ENCODE measurements at regions not wholly inside any gene's neighbourhood (a gene's known extent, or its start where the extent isn't known, plus 50 kb on each side); places are given as distances from the start of the nearest gene placed in this dataset.
"Not testable (repeated sequence)": the region's sequence is repeated elsewhere in the genome, so short reads cannot be mapped to it uniquely, and the experiment has no call there.

DNA sequence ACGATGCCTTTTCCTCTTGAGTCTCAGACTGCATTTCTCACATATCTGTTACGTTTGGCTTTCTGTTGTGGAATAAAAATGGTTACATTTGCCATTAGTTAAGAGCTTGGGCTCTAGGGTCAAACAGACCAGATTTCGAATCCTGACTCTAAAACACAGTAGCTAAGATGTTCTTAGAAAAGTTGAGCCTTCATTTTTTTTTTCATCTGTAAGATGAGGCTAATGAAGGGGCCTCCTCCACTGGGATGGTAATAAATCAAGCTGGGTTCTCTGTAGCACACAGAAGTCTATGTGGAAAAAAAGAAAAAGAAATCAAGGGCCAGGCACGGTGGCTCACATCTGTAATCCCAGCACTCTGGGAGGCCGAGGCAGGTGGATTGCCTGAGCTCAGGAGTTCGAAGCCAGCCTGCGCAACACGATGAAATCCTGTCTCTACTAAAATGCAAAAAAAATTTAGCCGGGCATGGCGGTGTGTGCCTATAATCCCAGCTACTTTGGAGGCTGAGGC, 49.9 kb upstream of the CAPRIN1 start:
- no peak for DNase-seq

DNA sequence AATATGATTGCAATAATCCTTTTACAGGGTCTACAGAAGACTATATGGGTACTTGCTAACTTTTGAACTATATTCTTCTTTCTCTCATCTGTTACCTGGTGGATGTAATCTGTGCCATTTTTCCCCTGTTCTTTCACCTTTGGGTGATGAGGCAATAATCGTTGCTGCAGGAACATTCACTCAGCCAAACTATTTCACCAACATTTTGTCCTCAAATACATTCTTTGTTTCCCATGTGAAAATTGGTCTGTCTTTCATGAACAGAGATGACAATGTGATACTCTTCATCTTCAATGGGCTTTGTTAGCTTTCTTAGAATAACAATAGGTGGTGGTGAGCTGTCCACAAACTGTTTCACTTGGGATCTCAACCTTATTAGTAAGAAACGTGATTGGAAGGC, 52.1 kb upstream of the CAPRIN1 start:
- no peak for DNase-seq

DNA sequence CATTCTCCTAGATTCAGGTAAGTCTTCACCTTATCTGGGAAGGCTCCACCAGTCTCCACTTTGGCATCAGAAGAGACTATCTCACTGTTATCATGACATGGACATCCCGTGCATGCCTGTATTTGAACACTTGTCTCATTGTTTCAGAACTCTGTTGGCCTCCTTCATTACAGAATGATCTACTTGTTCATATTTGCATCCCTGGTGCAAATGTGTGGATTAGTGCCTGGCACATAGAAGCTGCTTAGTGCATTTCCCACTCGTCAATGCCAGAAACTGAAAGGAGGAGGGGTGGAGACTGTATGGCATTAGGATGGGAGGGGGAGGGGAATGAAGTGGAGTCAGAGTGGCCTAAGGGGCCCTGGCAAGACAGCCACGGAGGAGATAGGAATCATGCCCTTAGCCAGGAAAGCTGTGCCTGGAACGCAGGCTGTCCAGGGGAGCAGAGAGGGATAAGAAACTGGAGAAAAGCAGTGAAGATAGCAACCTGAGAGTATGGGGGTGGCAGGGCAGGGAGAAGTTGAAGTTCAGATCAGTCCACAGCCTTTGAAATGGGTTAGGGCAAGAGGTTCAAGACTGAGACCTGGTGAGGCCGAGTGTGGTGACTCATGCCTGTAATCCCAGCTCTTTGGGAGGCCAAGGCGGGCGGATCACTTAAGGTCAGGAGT, 53.8 kb upstream of the CAPRIN1 start:
- no peak for DNase-seq

DNA sequence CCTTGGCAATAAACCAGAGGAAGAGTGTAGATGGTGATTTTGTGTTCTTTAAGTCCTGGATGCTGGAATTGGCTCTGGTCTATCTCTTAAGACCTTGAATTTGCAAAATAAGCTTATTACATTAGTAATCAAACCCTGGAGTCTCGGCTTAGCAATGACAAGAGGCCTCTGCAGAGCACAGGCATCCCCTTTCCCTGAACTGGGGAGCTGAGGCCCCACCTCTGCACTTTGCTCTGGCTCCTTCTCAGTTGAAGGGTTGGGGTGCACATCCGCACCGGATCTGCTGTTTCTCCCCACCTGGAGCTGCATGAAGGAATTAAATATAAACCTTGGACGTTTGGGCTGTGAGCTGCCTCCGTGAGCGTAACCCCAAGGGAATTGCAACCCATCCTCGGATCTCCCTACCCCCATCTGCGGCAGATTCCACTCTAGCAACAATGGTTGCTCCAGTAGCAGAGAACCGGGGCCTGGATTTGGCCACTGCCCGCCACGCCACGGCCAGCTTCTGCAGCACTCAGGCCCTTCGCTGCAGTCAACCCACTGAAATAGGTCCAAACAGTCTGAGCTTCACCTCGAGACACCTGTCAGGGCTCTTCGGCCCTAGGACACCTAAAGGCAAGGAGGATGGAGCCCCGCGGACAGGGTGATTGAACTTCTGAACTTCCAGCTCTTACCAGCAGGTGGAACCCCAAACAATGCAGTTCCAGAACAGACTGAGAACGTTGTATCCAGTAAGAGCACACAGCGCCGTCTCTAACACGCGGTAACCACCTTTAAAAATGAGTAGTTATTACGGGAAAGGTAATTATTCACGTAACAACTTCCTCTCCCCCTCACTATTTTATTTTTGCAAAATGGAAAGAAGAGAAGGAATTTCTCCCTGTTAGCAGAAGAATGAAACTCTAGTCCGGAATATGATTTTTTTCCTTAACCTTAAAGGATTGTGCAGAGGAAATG, 54.8 kb upstream of the CAPRIN1 start:
- DNase-seq = peak; percentile 85

DNA sequence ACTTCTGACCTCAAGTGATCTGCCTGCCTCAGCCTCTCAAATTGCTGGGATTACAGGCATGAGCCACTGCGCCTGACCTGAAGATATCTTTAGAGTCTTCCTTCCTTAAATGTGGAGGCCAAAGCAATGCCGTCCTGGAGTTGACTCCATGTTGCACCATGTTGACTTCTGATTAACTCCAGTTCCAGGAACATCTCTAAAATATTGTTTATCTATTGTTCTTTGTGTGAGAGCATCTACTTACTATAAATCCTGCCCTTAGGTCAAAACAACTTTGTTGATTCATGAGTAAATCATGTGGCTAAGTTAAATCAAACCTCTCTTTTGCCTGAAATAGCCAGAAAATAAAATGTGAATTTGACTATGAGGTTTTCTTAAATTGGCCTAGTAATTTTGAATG, 56.6 kb upstream of the CAPRIN1 start:
- no peak for DNase-seq

DNA sequence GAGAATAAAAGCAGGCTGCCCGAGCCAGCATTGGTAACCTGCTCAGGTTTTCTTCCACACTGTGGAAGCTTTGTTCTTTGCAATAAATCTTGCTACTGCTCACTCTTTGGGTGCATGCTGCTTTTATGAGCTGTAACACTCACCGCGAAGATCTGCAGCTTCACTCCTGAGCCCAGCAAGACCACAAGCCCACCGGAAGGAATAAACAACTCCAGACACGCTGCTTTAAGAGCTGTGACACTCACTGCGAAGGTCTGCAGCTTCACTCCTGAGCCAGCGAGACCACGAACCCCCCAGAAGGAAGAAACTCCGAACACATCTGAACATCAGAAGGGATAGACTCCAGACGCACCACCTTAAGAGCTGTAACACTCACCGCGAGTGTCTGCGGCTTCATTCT, 60.4 kb upstream of the CAPRIN1 start:
- DNase-seq = not testable (repeated sequence)

DNA sequence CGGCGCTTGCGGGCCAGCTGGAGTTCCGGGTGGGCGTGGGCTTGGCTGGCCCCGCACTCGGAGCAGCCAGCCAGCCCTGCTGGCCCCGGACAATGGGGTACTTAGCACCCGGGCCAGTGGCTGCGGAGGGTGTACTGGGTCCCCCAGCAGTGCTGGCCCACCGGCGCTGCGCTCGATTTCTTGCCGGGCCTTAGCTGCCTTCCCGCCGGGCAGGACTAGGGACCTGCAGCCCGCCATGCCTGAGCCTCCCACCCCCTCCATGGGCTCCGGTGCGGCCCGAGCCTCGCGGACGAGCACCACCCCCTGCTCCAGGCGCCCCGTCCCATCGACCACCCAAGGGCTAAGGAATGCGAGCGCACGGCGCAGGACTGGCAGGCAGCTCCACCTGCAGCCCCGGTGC, 61.4 kb upstream of the CAPRIN1 start:
- not testable (repeated sequence) for DNase-seq

DNA sequence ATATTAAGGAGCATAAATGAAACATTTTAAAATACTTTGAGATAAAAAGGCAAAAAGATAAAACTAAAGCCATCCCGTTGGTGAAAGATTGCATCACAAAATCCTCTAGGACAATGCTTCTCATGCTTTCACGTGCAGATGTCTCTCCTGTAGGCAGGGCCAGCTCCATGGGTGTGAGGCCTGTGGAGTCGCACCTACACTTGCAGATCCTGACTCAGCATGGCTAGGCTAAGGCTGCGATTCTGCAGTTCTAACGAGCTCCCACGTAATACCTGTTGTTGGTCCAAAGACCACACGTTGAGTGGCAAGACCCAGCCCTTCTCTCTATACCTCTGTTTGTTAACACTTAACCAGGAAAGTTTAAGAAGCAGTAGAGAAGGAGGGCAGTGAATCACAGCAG, 62.1 kb upstream of the CAPRIN1 start:
- no peak for DNase-seq

DNA sequence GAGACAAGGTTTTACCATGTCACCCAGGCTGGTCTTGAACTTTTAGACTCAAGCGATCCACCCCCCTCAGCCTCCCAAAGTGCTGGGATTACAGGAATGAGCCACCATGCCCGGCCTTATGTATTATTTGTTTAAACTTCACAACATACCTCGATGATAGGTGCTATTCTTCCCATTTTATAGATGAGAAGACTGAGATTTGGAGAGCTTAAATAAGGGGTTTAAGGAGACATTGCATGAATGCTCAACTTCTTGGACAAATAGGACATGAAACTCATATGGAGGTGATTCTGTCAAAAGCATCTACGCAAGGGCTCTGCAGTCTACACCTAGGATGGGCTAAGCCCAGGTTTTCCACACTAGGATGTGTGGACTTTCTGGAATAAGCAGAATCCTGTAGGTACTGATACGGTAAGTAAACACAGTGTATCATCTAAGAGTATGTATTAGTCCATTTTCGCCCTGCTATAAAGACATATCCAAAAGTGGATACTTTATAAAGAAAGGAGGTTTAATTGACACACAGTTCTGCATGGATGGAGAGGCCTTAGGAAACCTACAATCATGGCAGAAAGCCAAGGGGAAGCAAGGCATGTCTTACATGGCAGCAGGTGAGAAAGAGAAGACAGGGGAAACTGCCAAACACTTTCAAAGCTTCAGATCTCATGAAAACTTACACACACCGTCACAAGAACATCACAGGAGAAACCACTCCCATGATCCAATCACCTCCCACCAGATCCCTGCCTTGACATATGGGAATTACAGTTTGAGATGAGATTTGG, 62.8 kb upstream of the CAPRIN1 start:
- no peak for DNase-seq

DNA sequence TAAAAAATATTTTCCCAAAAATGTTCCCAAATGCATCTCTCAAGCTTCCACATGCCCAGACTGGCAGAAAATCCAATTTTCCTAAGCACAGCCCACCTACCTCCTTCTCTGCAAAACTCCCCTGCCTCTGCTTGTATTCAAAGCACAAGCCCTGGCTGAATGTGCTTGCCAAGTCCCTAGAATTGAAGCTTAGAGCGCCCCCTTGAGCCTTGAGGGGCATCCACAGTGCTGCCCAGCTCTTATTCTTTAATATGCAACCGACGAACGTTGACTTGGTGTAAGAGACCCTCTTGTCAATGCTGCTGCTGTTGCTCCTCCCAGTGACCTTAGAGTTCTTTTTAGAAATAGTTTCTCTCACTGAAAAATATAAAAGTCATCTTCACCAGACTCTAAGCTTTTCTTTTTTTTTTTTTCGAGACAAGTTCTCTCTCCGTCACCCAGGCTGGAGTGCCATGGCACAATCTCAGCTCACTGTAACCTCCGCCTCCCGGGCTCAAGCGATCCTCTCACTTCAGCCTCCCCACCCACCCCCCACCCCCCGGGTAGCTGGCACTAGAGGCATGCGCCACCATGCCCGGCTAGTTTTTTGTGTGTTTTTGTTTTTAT, 63.5 kb upstream of the CAPRIN1 start:
- DNase-seq = peak; percentile 83

DNA sequence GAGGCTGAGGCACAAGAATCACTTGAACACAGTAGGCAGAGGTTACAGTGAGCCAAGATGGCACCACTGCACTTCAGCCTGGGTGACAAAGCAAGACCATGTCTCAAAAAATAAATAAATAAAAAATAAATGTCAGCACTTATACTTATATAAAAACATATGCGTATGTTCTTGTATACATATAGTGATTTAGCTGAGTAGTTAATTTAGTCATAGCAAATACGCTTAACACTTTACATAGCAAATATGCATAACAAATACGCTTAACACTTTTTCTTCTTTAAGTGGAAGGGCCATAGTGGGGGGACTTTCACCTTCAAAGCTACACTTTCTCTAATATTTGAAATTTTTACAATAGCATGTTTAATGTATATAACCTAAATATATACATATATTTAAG, 64.0 kb upstream of the CAPRIN1 start:
- no peak for DNase-seq

DNA sequence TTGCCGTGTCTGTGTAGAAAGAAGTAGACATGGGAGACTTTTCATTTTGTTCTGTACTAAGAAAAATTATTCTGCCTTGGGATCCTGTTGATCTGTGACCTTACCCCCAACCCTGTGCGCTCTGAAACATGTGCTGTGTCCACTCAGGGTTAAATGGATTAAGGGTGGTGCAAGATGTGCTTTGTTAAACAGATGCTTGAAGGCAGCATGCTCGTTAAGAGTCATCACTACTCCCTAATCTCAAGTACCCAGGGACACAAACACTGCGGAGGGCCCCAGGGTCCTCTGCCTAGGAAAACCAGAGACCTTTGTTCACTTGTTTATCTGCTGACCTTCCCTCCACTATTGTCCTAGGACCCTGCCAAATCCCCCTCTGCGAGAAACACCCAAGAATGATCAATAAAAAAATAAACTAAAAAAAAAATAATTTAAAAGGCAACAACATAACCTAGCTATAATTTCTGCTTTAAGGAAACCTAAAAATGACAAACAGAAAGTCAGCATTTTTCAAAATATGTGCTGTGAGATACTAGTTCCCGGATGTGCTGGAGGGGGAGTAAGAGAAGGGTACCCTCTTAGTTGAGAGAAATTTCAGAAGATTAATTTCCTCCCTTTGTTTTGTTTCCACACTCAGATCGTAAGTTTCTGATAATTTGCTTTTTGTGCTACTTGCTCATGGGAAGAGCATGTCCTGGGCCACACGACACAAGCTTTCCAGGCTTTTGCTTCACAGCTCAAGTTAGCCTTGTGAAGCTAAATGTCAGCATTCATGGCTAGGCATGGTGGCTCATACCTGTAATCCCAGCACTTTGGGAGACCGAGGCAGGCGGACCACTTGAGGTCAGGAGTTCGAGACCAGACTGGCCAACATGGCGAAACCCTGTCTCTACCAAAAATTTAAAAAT, 64.7 kb upstream of the CAPRIN1 start:
- not testable (repeated sequence) for DNase-seq

DNA sequence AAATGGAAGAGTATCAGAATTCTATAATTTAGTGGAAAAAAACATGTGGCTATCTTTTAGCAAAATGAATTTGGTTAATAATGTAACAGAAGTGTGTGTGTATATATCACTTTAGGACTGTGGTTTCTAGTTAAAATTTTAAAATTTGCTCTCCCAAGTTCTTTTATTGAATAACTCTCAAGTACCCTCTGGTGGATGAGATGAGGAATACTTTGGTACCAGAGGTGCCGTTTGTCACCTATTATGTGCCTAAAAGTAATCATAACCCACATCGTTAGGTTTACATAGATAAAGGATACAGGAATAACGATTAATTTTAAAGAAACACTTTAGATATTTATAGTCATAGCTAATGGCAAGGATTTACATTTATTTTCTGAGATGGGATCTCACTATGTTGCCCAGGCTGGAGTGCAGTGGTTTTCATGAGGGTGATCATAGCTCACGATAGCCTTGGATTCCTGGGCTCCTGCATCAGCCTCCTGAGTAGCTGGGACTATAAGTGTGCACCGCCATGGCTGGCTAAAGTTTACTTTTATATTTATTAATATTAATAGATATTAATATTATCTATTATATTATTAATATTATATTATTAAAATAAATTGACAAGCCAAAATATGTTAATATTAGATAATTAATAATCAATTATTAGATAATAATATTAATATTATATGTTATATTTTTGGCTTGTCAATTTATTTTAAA, 66.7 kb upstream of the CAPRIN1 start:
- no peak for DNase-seq

DNA sequence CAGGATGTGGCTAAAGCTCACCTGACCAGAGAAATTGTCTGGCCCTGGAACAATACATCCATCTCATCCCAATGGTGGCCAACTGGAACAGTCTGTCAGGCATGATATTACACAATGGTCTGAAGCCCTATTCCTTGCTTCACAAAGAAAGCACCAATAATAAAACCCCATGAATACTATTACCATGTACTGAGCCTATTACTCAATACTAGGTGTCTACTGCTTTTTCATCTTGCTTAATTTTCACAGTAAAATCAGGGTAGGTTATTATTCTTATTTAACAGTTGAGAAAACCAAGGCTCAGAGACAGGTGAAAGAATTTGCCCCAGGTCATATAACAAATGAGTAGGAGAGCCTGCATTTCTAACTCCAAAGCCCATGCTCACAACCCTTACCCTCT, 68.9 kb upstream of the CAPRIN1 start:
- no peak for DNase-seq

DNA sequence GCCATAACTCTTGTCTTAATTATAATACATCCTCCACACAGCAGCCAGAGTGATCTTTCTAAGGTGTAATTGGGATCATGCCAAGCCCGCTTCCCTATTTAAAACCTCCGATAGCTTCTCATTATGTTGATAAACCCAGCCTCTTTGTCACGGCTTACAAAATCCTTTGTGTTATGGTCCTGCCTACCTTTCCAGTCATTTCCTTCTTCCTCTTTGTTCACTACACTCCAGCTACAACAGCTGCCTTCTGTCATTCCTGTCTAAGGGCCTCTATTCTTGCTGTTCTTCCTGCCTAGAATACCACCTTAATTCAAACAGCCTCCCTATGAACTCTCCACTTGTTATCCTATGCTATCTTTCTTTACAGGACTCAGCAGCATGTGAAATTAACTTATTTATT, 70.6 kb upstream of the CAPRIN1 start:
- DNase-seq = no peak

DNA sequence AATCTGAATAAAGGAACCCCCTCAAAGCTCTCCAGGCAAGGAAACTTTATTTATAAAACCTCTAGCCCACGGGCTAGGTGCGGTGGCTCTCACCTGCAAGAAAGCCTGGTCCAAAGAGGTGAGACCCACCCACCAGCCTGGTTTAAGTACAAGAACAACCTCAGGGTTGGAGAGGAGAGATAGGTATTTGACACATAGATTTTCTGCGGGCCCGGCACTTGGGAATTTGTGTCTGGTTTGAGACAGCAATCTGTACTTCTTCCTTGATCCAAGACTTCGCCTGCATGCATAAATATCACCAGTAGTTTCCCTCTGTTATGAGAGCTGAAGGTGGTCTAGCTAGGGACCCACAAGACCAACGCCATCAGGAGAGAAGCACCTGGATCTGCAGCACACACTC, 73.2 kb upstream of the CAPRIN1 start:
- no peak for DNase-seq

DNA sequence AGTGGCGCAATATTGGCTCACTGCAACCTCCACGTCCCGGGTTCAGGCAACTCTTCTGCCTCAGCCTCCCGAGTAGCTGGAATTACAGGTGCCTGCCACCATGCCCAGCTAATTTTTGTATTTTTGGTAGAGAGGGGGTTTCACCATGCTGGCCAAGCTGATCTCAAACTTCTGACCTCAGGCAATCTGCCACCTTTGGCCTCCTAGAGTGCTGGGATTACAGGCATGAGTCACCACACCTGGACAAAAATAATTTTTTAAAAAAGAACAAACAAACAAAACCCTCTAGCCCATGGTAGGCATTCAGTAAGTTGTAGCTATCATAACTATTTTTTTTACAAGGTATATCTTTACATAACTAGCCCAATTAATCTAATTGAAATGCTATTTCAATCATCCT, 73.9 kb upstream of the CAPRIN1 start:
- DNase-seq = no peak

DNA sequence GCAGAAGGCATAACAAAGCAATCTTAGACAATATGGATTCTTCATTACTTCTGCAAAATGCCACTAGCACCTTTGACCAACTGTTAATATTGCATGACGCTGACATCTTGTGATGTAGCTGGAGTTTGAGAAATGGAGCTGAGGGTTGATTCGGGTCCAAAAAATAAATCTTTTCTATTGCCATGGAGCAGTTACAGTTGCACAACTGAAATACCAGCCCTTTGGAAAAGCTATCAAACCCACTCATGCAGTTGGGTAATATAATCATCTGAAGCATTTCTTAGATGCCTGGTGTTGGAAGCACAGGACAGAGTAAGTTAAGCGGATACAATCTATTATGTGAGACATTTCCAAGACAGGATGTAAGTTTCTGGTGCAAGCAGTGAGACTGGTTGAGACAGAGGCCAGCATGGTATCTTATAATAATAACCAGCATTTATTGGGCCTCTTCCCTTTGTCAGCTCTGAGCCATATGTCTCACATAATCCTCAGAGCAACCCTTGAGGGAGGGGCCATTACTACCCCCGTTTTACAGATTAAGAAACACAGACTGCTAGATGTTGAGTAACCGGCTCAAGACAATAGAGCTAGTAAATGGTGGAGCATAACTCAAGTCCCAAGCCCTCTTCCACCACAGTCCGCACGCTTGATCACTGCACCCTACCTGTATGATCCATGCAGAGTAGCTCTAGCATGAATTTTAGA, 74.9 kb upstream of the CAPRIN1 start:
- no peak for DNase-seq

DNA sequence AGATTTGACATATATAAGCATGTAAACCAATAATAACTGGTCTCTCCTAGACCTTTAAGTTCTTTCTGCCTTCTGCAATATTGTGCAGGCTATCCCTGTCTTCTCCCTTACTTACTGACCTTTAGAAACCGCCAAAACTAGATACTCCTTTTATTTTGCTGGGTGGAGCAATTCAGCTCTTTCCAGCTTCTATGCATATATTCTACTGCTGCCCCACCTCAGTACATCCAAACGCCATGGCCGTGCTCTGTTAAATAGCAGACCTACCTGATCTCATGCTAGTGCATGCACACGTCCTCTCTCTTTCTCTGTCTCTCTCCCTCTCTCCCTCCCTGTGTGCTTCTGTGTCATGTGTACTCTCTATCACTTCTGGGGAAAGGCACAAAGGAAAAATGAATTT, 76.7 kb upstream of the CAPRIN1 start:
- DNase-seq = no peak

DNA sequence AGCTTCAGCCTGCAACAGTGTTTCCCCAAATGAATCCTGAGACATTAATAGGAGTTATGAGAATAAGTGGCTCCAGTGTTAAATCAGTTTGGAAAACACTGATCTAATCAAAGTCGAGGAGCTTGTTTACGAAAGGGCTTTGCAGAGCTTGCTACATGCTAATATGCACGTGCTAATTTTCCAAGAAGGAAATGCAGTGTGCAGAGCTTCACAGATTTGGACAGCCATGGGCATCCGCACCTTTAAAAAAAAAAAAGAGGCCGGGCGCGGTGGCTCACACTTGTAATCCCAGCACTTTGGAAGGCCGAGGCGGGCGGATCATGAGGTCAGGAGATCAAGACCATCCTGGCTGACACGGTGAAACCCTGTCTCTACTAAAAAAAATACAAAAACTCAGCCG, 79.7 kb upstream of the LMO2 start:
- DNase-seq = not testable (repeated sequence)
